Suprapubic skin (tissue), 4 donors: ENCODE measurements at regions not wholly inside any gene's neighbourhood (a gene's known extent, or its start where the extent isn't known, plus 50 kb on each side); places are given as distances from the start of the nearest gene placed in this dataset.

Experiments used
- EP300 ChIP-seq: sonication (generic); formaldehyde crosslinking; IDR thresholded peaks from one replicate; pipeline ENCODE4 v1.6.1; 2017; ENCODE audit warnings: antibody characterized with exemption
- POLR2A ChIP-seq, 2 donors: fragments of 450-650 bp; IDR thresholded peaks; one replicate each; pipeline ENCODE4 v1.6.1; 2017; ENCODE audit warnings: antibody characterized with exemption in 2 of 2, mild to moderate bottlenecking in 2 of 2, moderate library complexity in 2 of 2
- POLR2AphosphoS5 ChIP-seq, 3 donors: sonication (generic); formaldehyde crosslinking; IDR thresholded peaks; one replicate each; pipeline ENCODE4 v1.6.1; 2017; ENCODE audit warnings: antibody characterized with exemption in 3 of 3
- TF ChIP-seq, protein P1 (sequence below), 2 donors: fragments of 200-600 bp in 1 of 2; fragments of 450-650 bp in 1 of 2; sonication (generic) in 1 of 2; IDR thresholded peaks; one replicate each; pipeline ENCODE4 v1.5.1; 2016 to 2019; ENCODE audit warnings: antibody characterized with exemption in 2 of 2, mild to moderate bottlenecking in 1 of 2, moderate library complexity in 1 of 2

DNA sequence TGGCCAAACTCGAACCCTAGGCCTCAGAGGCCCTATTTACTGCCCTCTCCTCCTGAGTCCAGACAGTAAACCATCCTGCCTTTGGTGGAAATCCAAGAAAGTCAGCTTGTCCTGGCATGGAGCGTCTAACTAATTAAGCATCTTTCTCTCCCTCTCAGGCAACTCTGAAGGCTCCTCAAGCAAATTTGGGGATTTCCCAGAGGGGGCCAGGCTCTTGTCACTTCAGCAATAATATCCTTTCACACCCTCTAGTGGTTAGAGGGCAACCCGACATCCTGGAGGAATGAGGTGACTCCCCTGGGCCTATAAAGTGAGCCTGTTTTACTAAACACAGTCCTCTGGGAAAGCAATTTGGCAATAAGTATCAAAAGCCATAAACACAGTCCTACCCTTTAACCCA lies 60.4 kb downstream of the NOG start:
- TF ChIP-seq, protein P1, sequence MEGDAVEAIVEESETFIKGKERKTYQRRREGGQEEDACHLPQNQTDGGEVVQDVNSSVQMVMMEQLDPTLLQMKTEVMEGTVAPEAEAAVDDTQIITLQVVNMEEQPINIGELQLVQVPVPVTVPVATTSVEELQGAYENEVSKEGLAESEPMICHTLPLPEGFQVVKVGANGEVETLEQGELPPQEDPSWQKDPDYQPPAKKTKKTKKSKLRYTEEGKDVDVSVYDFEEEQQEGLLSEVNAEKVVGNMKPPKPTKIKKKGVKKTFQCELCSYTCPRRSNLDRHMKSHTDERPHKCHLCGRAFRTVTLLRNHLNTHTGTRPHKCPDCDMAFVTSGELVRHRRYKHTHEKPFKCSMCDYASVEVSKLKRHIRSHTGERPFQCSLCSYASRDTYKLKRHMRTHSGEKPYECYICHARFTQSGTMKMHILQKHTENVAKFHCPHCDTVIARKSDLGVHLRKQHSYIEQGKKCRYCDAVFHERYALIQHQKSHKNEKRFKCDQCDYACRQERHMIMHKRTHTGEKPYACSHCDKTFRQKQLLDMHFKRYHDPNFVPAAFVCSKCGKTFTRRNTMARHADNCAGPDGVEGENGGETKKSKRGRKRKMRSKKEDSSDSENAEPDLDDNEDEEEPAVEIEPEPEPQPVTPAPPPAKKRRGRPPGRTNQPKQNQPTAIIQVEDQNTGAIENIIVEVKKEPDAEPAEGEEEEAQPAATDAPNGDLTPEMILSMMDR (IDR thresholded peaks at IDR 0.05), result no peak
- no peak for TF ChIP-seq POLR2AphosphoS5 (IDR thresholded peaks at IDR 0.05)
- TF ChIP-seq EP300, result no peak
- TF ChIP-seq POLR2A (IDR thresholded peaks at IDR 0.05), result no peak
